Astrocyte (in vitro differentiated cells and primary cell): ENCODE measurements at regions not wholly inside any gene's neighbourhood (a gene's known extent, or its start where the extent isn't known, plus 50 kb on each side); places are given as distances from the start of the nearest gene placed in this dataset.
"Not testable (repeated sequence)": the region's sequence is repeated elsewhere in the genome, so short reads cannot be mapped to it uniquely, and the experiment has no call there.

Source experiments
- CTCF ChIP-seq: IDR thresholded peaks from 2 replicates; pipeline ENCODE4 v1.5.1; 2011; ENCODE audit warnings: low read depth, mild to moderate bottlenecking, inconsistent platforms, low read length, moderate library complexity; ENCODE audit not compliant: insufficient read depth
- EZH2 ChIP-seq: IDR thresholded peaks from 2 replicates; pipeline ENCODE4 v1.6.1; 2012; ENCODE audit warnings: mild to moderate bottlenecking, low read length, inconsistent platforms; ENCODE audit not compliant: insufficient read depth

- not testable (repeated sequence) for TF ChIP-seq CTCF, EZH2
These were observed 429.6 kb downstream of the MAT2B start for GRCh38 chr5:163934990-163935389.
